ENCODE measurements at regions not wholly inside any gene's neighbourhood (a gene's known extent, or its start where the extent isn't known, plus 50 kb on each side); places are given as distances from the start of the nearest gene placed in this dataset.

- H3K4me3 ChIP-seq (ENCODE audit: low read depth, low read length) = no peak overlapping the region
- no peak for TF ChIP-seq CTCF (IDR thresholded peaks at IDR 0.05; ENCODE audit: low read depth, low read length)
Measured at GRCh38 chr4:16952462-16952871, 54.0 kb upstream of the LDB2 start.

Data from WI38 (cell line).